ENCODE measurements at regions not wholly inside any gene's neighbourhood (a gene's known extent, or its start where the extent isn't known, plus 50 kb on each side); places are given as distances from the start of the nearest gene placed in this dataset.

GRCh38 chr3:41040256-41040655 is 159.0 kb upstream of the CTNNB1 start:
- Histone ChIP-seq H3K9me3 (ENCODE audit: insufficient read depth, low read depth, low read length) (no peaks in the 10 kb centered on the region), H3F3A (ENCODE audit: low read depth) (no peaks in the 10 kb centered on the region), H4K20me1 (ENCODE audit: insufficient read depth, low read length, poor library complexity, severe bottlenecking) (no peaks in the 10 kb centered on the region), H3K4me2 (ENCODE audit: low read depth, low read length, poor library complexity, severe bottlenecking) (no peak overlapping the region), H3K4me3 (ENCODE audit: low read length, poor library complexity, severe bottlenecking) (no peak overlapping the region), H3K27me3 (ENCODE audit: insufficient read depth, low read length, poor library complexity, severe bottlenecking) (no peaks in the 10 kb centered on the region), H2AFZ (ENCODE audit: low read length) (no peak overlapping the region), H3K79me2 (ENCODE audit: insufficient read depth, low read length) (no peaks in the 10 kb centered on the region), H3K4me1 (ENCODE audit: insufficient read depth, low read length, poor library complexity, severe bottlenecking) (no peaks in the 10 kb centered on the region), H3K9me2 (replicated peaks; ENCODE audit: low read depth, low read length) (no peaks in the 10 kb centered on the region), H3K9ac (ENCODE audit: low read depth, low read length, poor library complexity, severe bottlenecking) (no peak overlapping the region), H3K36me3 (ENCODE audit: insufficient read depth, low read length) (no peaks in the 10 kb centered on the region)
- TF ChIP-seq, protein P1, sequence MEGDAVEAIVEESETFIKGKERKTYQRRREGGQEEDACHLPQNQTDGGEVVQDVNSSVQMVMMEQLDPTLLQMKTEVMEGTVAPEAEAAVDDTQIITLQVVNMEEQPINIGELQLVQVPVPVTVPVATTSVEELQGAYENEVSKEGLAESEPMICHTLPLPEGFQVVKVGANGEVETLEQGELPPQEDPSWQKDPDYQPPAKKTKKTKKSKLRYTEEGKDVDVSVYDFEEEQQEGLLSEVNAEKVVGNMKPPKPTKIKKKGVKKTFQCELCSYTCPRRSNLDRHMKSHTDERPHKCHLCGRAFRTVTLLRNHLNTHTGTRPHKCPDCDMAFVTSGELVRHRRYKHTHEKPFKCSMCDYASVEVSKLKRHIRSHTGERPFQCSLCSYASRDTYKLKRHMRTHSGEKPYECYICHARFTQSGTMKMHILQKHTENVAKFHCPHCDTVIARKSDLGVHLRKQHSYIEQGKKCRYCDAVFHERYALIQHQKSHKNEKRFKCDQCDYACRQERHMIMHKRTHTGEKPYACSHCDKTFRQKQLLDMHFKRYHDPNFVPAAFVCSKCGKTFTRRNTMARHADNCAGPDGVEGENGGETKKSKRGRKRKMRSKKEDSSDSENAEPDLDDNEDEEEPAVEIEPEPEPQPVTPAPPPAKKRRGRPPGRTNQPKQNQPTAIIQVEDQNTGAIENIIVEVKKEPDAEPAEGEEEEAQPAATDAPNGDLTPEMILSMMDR (conservative IDR thresholded peaks at IDR 0.05; ENCODE audit: low read length): no peak
- TF ChIP-seq EZH2phosphoT487 (IDR thresholded peaks at IDR 0.05; ENCODE audit: borderline replicate concordance): no peak

DNA sequence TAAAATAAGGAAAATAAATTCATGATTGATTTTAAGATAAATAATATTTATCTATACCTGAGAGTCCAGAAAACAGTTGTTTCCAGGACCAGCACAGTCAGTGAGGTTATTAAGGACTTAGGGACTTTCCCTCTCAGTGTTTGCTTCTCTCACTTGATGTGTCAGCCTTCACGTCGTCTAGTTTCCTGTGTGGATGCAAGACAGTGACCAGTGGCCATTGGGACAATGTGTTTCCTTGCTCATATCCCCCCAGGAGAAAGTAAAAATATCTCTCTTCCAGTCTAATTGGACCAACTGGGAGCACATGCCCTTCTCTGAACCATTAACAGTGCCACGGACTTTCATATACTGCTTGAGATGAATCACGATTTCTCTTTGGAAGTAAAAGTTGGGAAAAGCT is 157.8 kb upstream of the CTNNB1 start:
- no peak overlapping the region for H3K4me2 ChIP-seq (ENCODE audit: low read depth, low read length, poor library complexity, severe bottlenecking)

GRCh38 chr3:41041899-41042298 is 157.4 kb upstream of the CTNNB1 start:
- Histone ChIP-seq H4K20me1 (ENCODE audit: insufficient read depth, low read length, poor library complexity, severe bottlenecking) (no peaks in the 10 kb centered on the region), H3K9ac (ENCODE audit: low read depth, low read length, poor library complexity, severe bottlenecking) (no peak overlapping the region), H3K9me3 (ENCODE audit: insufficient read depth, low read depth, low read length) (no peaks in the 10 kb centered on the region), H3K9me2 (replicated peaks; ENCODE audit: low read depth, low read length) (no peaks in the 10 kb centered on the region), H3F3A (ENCODE audit: low read depth) (no peaks in the 10 kb centered on the region), H3K27me3 (ENCODE audit: insufficient read depth, low read length, poor library complexity, severe bottlenecking) (no peaks in the 10 kb centered on the region), H3K4me1 (ENCODE audit: insufficient read depth, low read length, poor library complexity, severe bottlenecking) (no peaks in the 10 kb centered on the region), H2AFZ (ENCODE audit: low read length) (no peak overlapping the region), H3K4me3 (ENCODE audit: low read length, poor library complexity, severe bottlenecking) (no peak overlapping the region), H3K36me3 (ENCODE audit: insufficient read depth, low read length) (no peaks in the 10 kb centered on the region), H3K79me2 (ENCODE audit: insufficient read depth, low read length) (no peaks in the 10 kb centered on the region), H3K4me2 (ENCODE audit: low read depth, low read length, poor library complexity, severe bottlenecking) (no peak overlapping the region)
- TF ChIP-seq, protein P1 (conservative IDR thresholded peaks at IDR 0.05; ENCODE audit: low read length): no peak
- TF ChIP-seq EZH2phosphoT487 (IDR thresholded peaks at IDR 0.05; ENCODE audit: borderline replicate concordance): no peak

More for the DNA sequence above, 157.8 kb upstream of the CTNNB1 start:
- no peak overlapping the region for H2AFZ ChIP-seq (ENCODE audit: low read length)
- H3K79me2 ChIP-seq (ENCODE audit: insufficient read depth, low read length): no peaks in the 10 kb centered on the region
- H3K9me3 ChIP-seq (ENCODE audit: insufficient read depth, low read depth, low read length): no peaks in the 10 kb centered on the region
- H4K20me1 ChIP-seq (ENCODE audit: insufficient read depth, low read length, poor library complexity, severe bottlenecking): no peaks in the 10 kb centered on the region
- no peak overlapping the region for H3K9ac ChIP-seq (ENCODE audit: low read depth, low read length, poor library complexity, severe bottlenecking)
- H3K36me3 ChIP-seq (ENCODE audit: insufficient read depth, low read length): no peaks in the 10 kb centered on the region
- no peak overlapping the region for H3K4me3 ChIP-seq (ENCODE audit: low read length, poor library complexity, severe bottlenecking)
- TF ChIP-seq EZH2phosphoT487 (IDR thresholded peaks at IDR 0.05; ENCODE audit: borderline replicate concordance): no peak
- TF ChIP-seq, protein P1 (conservative IDR thresholded peaks at IDR 0.05; ENCODE audit: low read length): no peak
- H3K27me3 ChIP-seq (ENCODE audit: insufficient read depth, low read length, poor library complexity, severe bottlenecking): no peaks in the 10 kb centered on the region
- no peaks in the 10 kb centered on the region for H3K4me1 ChIP-seq (ENCODE audit: insufficient read depth, low read length, poor library complexity, severe bottlenecking)
- no peaks in the 10 kb centered on the region for H3F3A ChIP-seq (ENCODE audit: low read depth)
- no peaks in the 10 kb centered on the region for H3K9me2 ChIP-seq (replicated peaks; ENCODE audit: low read depth, low read length)

Measured in Loucy (cell line).